A549 (cell line): ENCODE measurements at regions not wholly inside any gene's neighbourhood (a gene's known extent, or its start where the extent isn't known, plus 50 kb on each side); places are given as distances from the start of the nearest gene placed in this dataset.

Source experiments
- CTCF ChIP-seq: fragments of >200 bp; sonication (Bioruptor Twin); formaldehyde crosslinking; IDR thresholded peaks from 3 replicates; pipeline ENCODE4 v1.5.1; 2016
- EP300 ChIP-seq, 2 experiments: fragments of >200 bp; sonication (Bioruptor Twin); formaldehyde crosslinking; IDR thresholded peaks; 2 replicates in 1 of 2; 3 replicates in 1 of 2; pipeline ENCODE4 v1.6.1; 2016 to 2017
- KDM1A ChIP-seq: fragments of 200-600 bp; sonication (generic); IDR thresholded peaks from 2 replicates; pipeline ENCODE4 v1.6.1; 2016; ENCODE audit warnings: low read depth, mild to moderate bottlenecking
- MAX ChIP-seq: IDR thresholded peaks from 2 replicates; pipeline ENCODE4 v1.6.1; 2012
- MAZ ChIP-seq: fragments of 150-350 bp; IDR thresholded peaks from 2 replicates; pipeline ENCODE4 v1.6.1; 2014; ENCODE audit warnings: antibody characterized with exemption, low read depth, low read length, borderline replicate concordance
- POLR2A ChIP-seq: IDR thresholded peaks from 2 replicates; pipeline ENCODE4 v1.6.1; 2012; ENCODE audit warnings: mild to moderate bottlenecking, low read length
- RCOR1 ChIP-seq: fragments of 150-350 bp; IDR thresholded peaks from 2 replicates; pipeline ENCODE4 v1.6.1; 2014; ENCODE audit warnings: antibody characterized with exemption, low read length, low read depth
- RFX5 ChIP-seq: fragments of 450-650 bp; IDR thresholded peaks from 2 replicates; pipeline ENCODE4 v1.7.1; 2014; ENCODE audit warnings: antibody characterized with exemption, mild to moderate bottlenecking, moderate library complexity
- RNF2 ChIP-seq: fragments of 200-600 bp; sonication (generic); IDR thresholded peaks from 2 replicates; pipeline ENCODE4 v1.6.1; 2016; ENCODE audit warnings: low read depth, mild to moderate bottlenecking, antibody characterized with exemption, moderate library complexity, borderline replicate concordance
- SMC3 ChIP-seq: fragments of >200 bp; sonication (Bioruptor Twin); formaldehyde crosslinking; IDR thresholded peaks from 3 replicates; pipeline ENCODE4 v1.6.1; 2018; ENCODE audit warnings: inconsistent platforms

GRCh38 chr9:93890436-93890935, 64.7 kb downstream of the BARX1 start:
- TF ChIP-seq SMC3 (no peak), CTCF (no peak), RFX5 (no peak), MAZ (no peak), RNF2 (no peak), RCOR1 (no peak), EP300 (IDR thresholded peaks at IDR 0.05) (no peak), MAX (no peak), KDM1A (no peak), POLR2A (no peak)
